Endodermal cell (in vitro differentiated cells): ENCODE measurements at regions not wholly inside any gene's neighbourhood (a gene's known extent, or its start where the extent isn't known, plus 50 kb on each side); places are given as distances from the start of the nearest gene placed in this dataset.

Experiments used
- DNase-seq: peaks from one replicate; pipeline ENCODE4 v3.0.0-alpha.2; 2017
- H3K27ac ChIP-seq: 2 replicates; pipeline ENCODE4 v1.5.1; 2013; ENCODE audit warnings: mild to moderate bottlenecking, low read depth, low read length, moderate library complexity
- H3K27me3 ChIP-seq: 2 replicates; pipeline ENCODE4 v1.6.1; 2013; ENCODE audit warnings: mild to moderate bottlenecking, low read length, moderate library complexity; ENCODE audit not compliant: insufficient read depth, control insufficient read depth, poor library complexity, severe bottlenecking
- H3K36me3 ChIP-seq: 2 replicates; pipeline ENCODE4 v1.7.0; 2013; ENCODE audit warnings: mild to moderate bottlenecking, low read length, moderate library complexity; ENCODE audit not compliant: control insufficient read depth, insufficient read depth
- H3K4me1 ChIP-seq: one replicate; pipeline ENCODE4 v1.7.0; 2013; ENCODE audit warnings: low read length; ENCODE audit not compliant: control insufficient read depth, insufficient read depth
- H3K4me3 ChIP-seq: 2 replicates; pipeline ENCODE4 v1.5.1; 2013; ENCODE audit warnings: mild to moderate bottlenecking, low read length, moderate library complexity
- H3K9ac ChIP-seq: 2 replicates; pipeline ENCODE4 v1.6.1; 2013; ENCODE audit warnings: mild to moderate bottlenecking, low read length, moderate library complexity; ENCODE audit not compliant: poor library complexity, severe bottlenecking; ENCODE audit errors: extremely low read depth
- H3K9me3 ChIP-seq: 2 replicates; pipeline ENCODE4 v1.6.1; 2013; ENCODE audit warnings: mild to moderate bottlenecking, low read length, moderate library complexity; ENCODE audit not compliant: control insufficient read depth
- H3K27ac Mint-ChIP-seq: 2 replicates; pipeline ENCODE4 v1.8.0; 2020; ENCODE audit warnings: mixed read lengths
- H3K27me3 Mint-ChIP-seq: 2 replicates; pipeline ENCODE4 v1.8.0; 2021; ENCODE audit warnings: mild to moderate bottlenecking, mixed read lengths; ENCODE audit not compliant: insufficient read depth
- H3K36me3 Mint-ChIP-seq: 2 replicates; pipeline ENCODE4 v1.8.0; 2020; ENCODE audit warnings: low read depth, mixed read lengths
- H3K4me1 Mint-ChIP-seq: 2 replicates; pipeline ENCODE4 v1.8.0; 2020; ENCODE audit warnings: mixed read lengths
- H3K4me3 Mint-ChIP-seq: 2 replicates; pipeline ENCODE4 v1.8.0; 2020; ENCODE audit warnings: mild to moderate bottlenecking, moderate library complexity, mixed read lengths
- H3K9me3 Mint-ChIP-seq: 2 replicates; pipeline ENCODE4 v1.8.0; 2020; ENCODE audit warnings: mild to moderate bottlenecking, mixed read lengths
- CTCF ChIP-seq: fragments of 200-600 bp; sonication (generic); conservative IDR thresholded peaks from 2 replicates; pipeline ENCODE4 v1.5.0; 2021; ENCODE audit warnings: antibody characterized with exemption, mild to moderate bottlenecking
- WGBS, 2 experiments: methylation state at CpG; one replicate each; pipeline versions ENCODE4 v1.1.5 to v1.1.7; 2013; ENCODE audit warnings: missing lambda C conversion rate in 2 of 2, mixed read lengths in 1 of 2; ENCODE audit not compliant: insufficient coverage in 1 of 2, insufficient read length in 1 of 2; 5-methylcytosine and 5-hydroxymethylcytosine counted together

GRCh38 chr14:83042858-83043257 is 1509.2 kb upstream of the SEL1L start:
- no peaks in the 10 kb centered on the region for H3K36me3 ChIP-seq
- no peak overlapping the region for H3K27ac ChIP-seq
- TF ChIP-seq CTCF: no peak
- no peaks in the 10 kb centered on the region for H3K27me3 ChIP-seq
- Mint-ChIP-seq H3K36me3 (no peaks in the 10 kb centered on the region), H3K4me3 (no peak overlapping the region), H3K27ac (no peak overlapping the region), H3K9me3 (peaks cover 1% of the 10 kb centered on the region), H3K27me3 (no peaks in the 10 kb centered on the region), H3K4me1 (peaks cover 17% of the 10 kb centered on the region)
- WGBS, 2 experiments: no CpG with 5 or more reads among the region's 2 CpGs
- H3K9ac ChIP-seq: no peak overlapping the region
- DNase-seq: no peak
- no peak overlapping the region for H3K4me3 ChIP-seq
- no peaks in the 10 kb centered on the region for H3K4me1 ChIP-seq
- no peaks in the 10 kb centered on the region for H3K9me3 ChIP-seq

GRCh38 chr14:83044001-83044400 is 1510.3 kb upstream of the SEL1L start:
- WGBS, 2 experiments: 60% methylated on average over 1 of the region's 1 CpG; no CpG with 5 or more reads in 1 of the 2 experiments
- H3K4me3 Mint-ChIP-seq: no peak overlapping the region
- H3K4me1 Mint-ChIP-seq: peaks cover 17% of the 10 kb centered on the region
- Histone ChIP-seq H3K4me1 (no peaks in the 10 kb centered on the region), H3K27me3 (no peaks in the 10 kb centered on the region), H3K27ac (no peak overlapping the region), H3K36me3 (no peaks in the 10 kb centered on the region), H3K9ac (no peak overlapping the region), H3K9me3 (no peaks in the 10 kb centered on the region), H3K4me3 (peak overlapping the region; percentile 4)
- TF ChIP-seq CTCF: no peak
- no peaks in the 10 kb centered on the region for H3K27me3 Mint-ChIP-seq
- H3K36me3 Mint-ChIP-seq: no peaks in the 10 kb centered on the region
- H3K27ac Mint-ChIP-seq: peak overlapping the region; percentile 81
- H3K9me3 Mint-ChIP-seq: peaks cover 1% of the 10 kb centered on the region
- DNase-seq: no peak

- Mint-ChIP-seq H3K4me1 (peaks cover 17% of the 10 kb centered on the region), H3K27me3 (no peaks in the 10 kb centered on the region), H3K9me3 (no peaks in the 10 kb centered on the region), H3K36me3 (no peaks in the 10 kb centered on the region), H3K4me3 (no peak overlapping the region), H3K27ac (no peak overlapping the region)
- H3K9me3 ChIP-seq: no peaks in the 10 kb centered on the region
- no peak for TF ChIP-seq CTCF
- H3K27ac ChIP-seq: no peak overlapping the region
- no peak for DNase-seq
- no peaks in the 10 kb centered on the region for H3K4me1 ChIP-seq
- WGBS, 2 experiments: 80 to 93% methylated on average over 1 to 2 of the region's 2 CpGs
- no peak overlapping the region for H3K9ac ChIP-seq
- H3K27me3 ChIP-seq: no peaks in the 10 kb centered on the region
- H3K4me3 ChIP-seq: no peak overlapping the region
- no peaks in the 10 kb centered on the region for H3K36me3 ChIP-seq
Measured at GRCh38 chr14:83047059-83047830, 1513.6 kb upstream of the SEL1L start.
